ENCODE measurements at regions not wholly inside any gene's neighbourhood (a gene's known extent, or its start where the extent isn't known, plus 50 kb on each side); places are given as distances from the start of the nearest gene placed in this dataset.

DNA sequence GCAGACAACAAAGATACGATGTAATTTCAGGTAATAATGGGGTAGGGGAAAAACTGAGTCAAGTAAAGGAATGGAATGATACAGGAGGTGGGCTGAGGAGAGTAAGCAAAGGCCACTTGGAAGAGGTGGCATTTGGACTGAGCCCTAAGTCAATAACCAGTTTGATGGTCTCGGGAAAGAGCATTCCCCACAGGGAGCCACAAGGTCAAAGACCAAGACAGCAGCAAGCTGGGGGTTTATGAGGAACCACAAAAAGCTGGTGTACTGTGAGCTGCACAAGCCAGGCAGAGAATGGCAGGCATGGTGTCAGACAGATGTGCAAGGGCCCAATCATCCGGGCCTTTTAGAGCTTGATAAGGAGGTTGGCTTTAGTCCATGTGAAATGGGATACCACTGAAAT is 98.7 kb downstream of the NOC3L start:
- TF ChIP-seq, protein P1, sequence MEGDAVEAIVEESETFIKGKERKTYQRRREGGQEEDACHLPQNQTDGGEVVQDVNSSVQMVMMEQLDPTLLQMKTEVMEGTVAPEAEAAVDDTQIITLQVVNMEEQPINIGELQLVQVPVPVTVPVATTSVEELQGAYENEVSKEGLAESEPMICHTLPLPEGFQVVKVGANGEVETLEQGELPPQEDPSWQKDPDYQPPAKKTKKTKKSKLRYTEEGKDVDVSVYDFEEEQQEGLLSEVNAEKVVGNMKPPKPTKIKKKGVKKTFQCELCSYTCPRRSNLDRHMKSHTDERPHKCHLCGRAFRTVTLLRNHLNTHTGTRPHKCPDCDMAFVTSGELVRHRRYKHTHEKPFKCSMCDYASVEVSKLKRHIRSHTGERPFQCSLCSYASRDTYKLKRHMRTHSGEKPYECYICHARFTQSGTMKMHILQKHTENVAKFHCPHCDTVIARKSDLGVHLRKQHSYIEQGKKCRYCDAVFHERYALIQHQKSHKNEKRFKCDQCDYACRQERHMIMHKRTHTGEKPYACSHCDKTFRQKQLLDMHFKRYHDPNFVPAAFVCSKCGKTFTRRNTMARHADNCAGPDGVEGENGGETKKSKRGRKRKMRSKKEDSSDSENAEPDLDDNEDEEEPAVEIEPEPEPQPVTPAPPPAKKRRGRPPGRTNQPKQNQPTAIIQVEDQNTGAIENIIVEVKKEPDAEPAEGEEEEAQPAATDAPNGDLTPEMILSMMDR (IDR thresholded peaks at IDR 0.05; ENCODE audit: low read length) = no peak
- TF ChIP-seq EZH2 (optimal IDR thresholded peaks at IDR 0.05; ENCODE audit: low read depth, low read length) (no peak), EZH2phosphoT487 (IDR thresholded peaks at IDR 0.05; ENCODE audit: low read length) (no peak)
